Stomach (tissue), 8 donors: ENCODE measurements at regions not wholly inside any gene's neighbourhood (a gene's known extent, or its start where the extent isn't known, plus 50 kb on each side); places are given as distances from the start of the nearest gene placed in this dataset.
A peak's percentile ranks its signal among the peaks of the same experiment; 100 is the strongest.

Experiments used
- DNase-seq, 2 donors: peaks; one replicate each; pipeline versions ENCODE4 v3.0.0 to v3.0.0-alpha.2; 2013 to 2019
- H3K27ac ChIP-seq, 5 donors: fragments of 200-600 bp in 4 of 5; sonication (generic) in 4 of 5; one replicate each; pipeline ENCODE4 v1.5.1; 2013 to 2019; ENCODE audit warnings: mild to moderate bottlenecking in 1 of 5, moderate library complexity in 1 of 5
- H3K27me3 ChIP-seq, 3 donors: fragments of 200-600 bp; sonication (generic); one replicate each; pipeline ENCODE4 v1.5.1; 2017 to 2019; ENCODE audit warnings: mixed run types in 1 of 3
- H3K36me3 ChIP-seq, 4 donors: fragments of 200-600 bp; sonication (generic); 1 replicate in 3 of 4; 2 replicates in 1 of 4; pipeline ENCODE4 v1.5.1; 2016 to 2019
- H3K4me1 ChIP-seq, 4 donors: fragments of 200-600 bp; sonication (generic); one replicate each; pipeline ENCODE4 v1.5.1; 2016 to 2019
- H3K4me3 ChIP-seq, 4 donors: fragments of 200-600 bp; sonication (generic) in 3 of 4; one replicate each; pipeline ENCODE4 v1.5.1; 2016 to 2019; ENCODE audit warnings: mild to moderate bottlenecking in 1 of 4
- H3K9me3 ChIP-seq, 4 donors: fragments of 200-600 bp; sonication (generic); one replicate each; pipeline ENCODE4 v1.5.1; 2016 to 2019
- EP300 ChIP-seq: sonication (generic); formaldehyde crosslinking; IDR thresholded peaks from one replicate; pipeline ENCODE4 v1.6.1; 2017; ENCODE audit warnings: antibody characterized with exemption
- POLR2A ChIP-seq, 4 donors: fragments of 450-650 bp; IDR thresholded peaks; one replicate each; pipeline ENCODE4 v1.6.1; 2016; ENCODE audit warnings: antibody characterized with exemption in 4 of 4, control low read depth in 2 of 4, mild to moderate bottlenecking in 1 of 4, moderate library complexity in 1 of 4
- POLR2AphosphoS5 ChIP-seq, 3 donors: sonication (generic); formaldehyde crosslinking; IDR thresholded peaks; one replicate each; pipeline ENCODE4 v1.6.1; 2016; ENCODE audit warnings: antibody characterized with exemption in 3 of 3
- WGBS, 5 donors: extraction: QIAGEN DNeasy Blood & Tissue Kit in 3 of 5; methylation state at CpG; one replicate each; pipeline versions ENCODE4 v1.1.5 to v1.1.7; 2013 to 2018; 5-methylcytosine and 5-hydroxymethylcytosine counted together
- intact Hi-C: fragments of 100-400 bp; cut with DNase I; formaldehyde crosslinking; loops from one replicate; pipeline ENCODE4 v1.15.1; 2023; ENCODE audit warnings: low total_unique reads
- TF ChIP-seq, protein P1 (sequence below), 7 experiments: fragments of 450-650 bp in 4 of 7; fragments of 200-600 bp in 3 of 7; sonication (generic) in 3 of 7; IDR thresholded peaks; one replicate each; pipeline ENCODE4 v1.5.1; 2016 to 2019; ENCODE audit warnings: antibody characterized with exemption in 7 of 7, control low read depth in 2 of 7, mild to moderate bottlenecking in 1 of 7
- donor health status: healthy with polysubstance abuse.
- donor health status: Bipolar disorder and iron deficiency.
- donor health status: healthy.

DNA sequence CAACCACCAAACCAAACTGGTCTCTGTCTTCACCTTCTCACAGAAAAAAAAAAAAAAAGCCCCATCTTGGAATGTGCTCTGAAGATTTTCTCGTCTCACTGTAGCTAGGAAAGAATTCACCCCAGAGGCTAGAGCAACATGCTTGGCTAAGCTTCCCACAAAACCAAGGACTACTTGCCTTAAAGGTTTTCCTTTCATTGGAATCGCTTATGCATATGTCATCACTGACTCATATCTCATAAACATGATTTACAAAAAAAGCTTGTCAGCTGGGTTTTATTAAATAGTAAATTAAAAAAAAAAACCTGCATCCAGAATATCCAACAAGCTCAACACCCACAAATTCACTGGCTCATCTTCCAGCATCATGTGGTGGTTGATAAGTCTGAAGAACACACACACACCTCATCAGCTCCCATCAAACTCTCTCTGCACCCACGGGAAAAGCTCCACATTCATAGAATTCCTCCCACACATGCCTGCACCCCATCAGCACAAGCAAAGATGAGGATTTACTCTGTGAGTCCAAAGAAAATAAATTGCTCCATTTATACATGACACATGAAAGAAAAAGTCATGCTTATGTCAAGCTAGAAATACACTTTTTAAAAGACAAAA lies 182.0 kb upstream of the TRIB2 start:
- DNase-seq: no peak
- Histone ChIP-seq H3K36me3 (no peaks in the 10 kb centered on the region), H3K4me3 (no peak overlapping the region), H3K27me3 (no peaks in the 10 kb centered on the region), H3K27ac (no peak overlapping the region), H3K9me3 (no peaks in the 10 kb centered on the region), H3K4me1 (peaks cover 0 to 6% (median 0%) of the 10 kb centered on the region in 4 donors)
- TF ChIP-seq EP300: no peak
- TF ChIP-seq POLR2A (IDR thresholded peaks at IDR 0.05): no peak
- TF ChIP-seq, protein P1, sequence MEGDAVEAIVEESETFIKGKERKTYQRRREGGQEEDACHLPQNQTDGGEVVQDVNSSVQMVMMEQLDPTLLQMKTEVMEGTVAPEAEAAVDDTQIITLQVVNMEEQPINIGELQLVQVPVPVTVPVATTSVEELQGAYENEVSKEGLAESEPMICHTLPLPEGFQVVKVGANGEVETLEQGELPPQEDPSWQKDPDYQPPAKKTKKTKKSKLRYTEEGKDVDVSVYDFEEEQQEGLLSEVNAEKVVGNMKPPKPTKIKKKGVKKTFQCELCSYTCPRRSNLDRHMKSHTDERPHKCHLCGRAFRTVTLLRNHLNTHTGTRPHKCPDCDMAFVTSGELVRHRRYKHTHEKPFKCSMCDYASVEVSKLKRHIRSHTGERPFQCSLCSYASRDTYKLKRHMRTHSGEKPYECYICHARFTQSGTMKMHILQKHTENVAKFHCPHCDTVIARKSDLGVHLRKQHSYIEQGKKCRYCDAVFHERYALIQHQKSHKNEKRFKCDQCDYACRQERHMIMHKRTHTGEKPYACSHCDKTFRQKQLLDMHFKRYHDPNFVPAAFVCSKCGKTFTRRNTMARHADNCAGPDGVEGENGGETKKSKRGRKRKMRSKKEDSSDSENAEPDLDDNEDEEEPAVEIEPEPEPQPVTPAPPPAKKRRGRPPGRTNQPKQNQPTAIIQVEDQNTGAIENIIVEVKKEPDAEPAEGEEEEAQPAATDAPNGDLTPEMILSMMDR (IDR thresholded peaks at IDR 0.05): no peak
- no peak for TF ChIP-seq POLR2AphosphoS5 (IDR thresholded peaks at IDR 0.05)
- WGBS, 5 donors: 61 to 79% (median 64%) methylated on average over 3 of the region's 3 CpGs
- intact Hi-C loops: no loop called here

DNA sequence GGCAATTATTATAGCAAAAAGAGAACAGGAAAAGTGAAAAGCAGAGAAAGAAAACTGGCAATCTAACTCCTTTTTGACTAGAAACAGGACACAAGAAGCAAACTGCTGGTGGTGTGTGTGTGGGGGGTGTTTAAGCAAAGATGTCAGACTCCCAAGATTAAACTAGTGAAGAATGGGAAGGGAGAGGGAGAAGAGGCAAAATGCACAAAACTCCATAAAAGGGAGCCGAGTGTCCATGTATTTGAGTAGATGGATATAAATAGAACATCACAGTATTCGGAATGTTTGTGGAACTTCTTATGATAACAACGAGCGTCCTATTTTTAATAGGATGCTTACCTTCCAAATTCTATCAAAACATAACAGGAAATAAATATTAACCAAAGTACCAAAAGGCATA lies 179.8 kb upstream of the TRIB2 start:
- H3K4me1 ChIP-seq: peaks cover 0 to 6% (median 0%) of the 10 kb centered on the region in 4 donors
- DNase-seq: peak in 1 of 2 donors; percentile 25
- H3K36me3 ChIP-seq: no peaks in the 10 kb centered on the region
- no peak overlapping the region for H3K4me3 ChIP-seq
- 56 to 81% (median 73%) methylated on average over 4 of the region's 4 CpGs for WGBS, 5 donors
- TF ChIP-seq, protein P1 (IDR thresholded peaks at IDR 0.05): no peak
- no peaks in the 10 kb centered on the region for H3K9me3 ChIP-seq
- no peaks in the 10 kb centered on the region for H3K27me3 ChIP-seq
- intact Hi-C loops: no loop called here
- H3K27ac ChIP-seq: peak overlapping the region in 1 of 5 donors; percentile 13

GRCh38 chr2:12538138-12538694 lies 178.5 kb upstream of the TRIB2 start:
- Histone ChIP-seq H3K4me1 (peaks cover 0 to 6% (median 0%) of the 10 kb centered on the region in 4 donors), H3K27me3 (no peaks in the 10 kb centered on the region), H3K4me3 (no peak overlapping the region), H3K36me3 (no peaks in the 10 kb centered on the region), H3K9me3 (no peaks in the 10 kb centered on the region), H3K27ac (no peak overlapping the region)
- WGBS, 5 donors: 61 to 74% (median 64%) methylated on average over 3 of the region's 3 CpGs
- intact Hi-C loops: no loop called here
- no peak for DNase-seq
- no peak for TF ChIP-seq EP300
- no peak for TF ChIP-seq POLR2A (IDR thresholded peaks at IDR 0.05)
- TF ChIP-seq, protein P1 (IDR thresholded peaks at IDR 0.05): no peak
- no peak for TF ChIP-seq POLR2AphosphoS5 (IDR thresholded peaks at IDR 0.05)

DNA sequence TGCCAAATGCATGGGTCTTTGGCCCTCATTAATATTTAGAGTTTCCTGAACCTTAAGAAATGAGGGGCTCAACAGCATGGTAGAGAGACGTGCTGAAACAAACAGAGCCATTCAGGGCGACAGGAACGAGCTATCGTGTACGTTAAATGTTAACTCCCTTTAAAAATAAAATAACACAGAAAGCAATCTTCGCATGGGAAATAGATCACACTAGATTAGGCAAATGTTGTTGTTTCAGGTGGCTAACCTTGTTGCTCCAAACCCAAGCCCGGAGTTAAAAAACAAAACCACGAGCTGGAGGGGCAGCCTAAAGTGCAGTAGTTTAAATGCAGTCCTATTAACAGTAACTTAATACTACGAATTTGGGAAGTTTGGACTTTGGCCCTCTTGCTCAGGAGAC lies 177.4 kb upstream of the TRIB2 start:
- Histone ChIP-seq H3K27me3 (no peaks in the 10 kb centered on the region), H3K4me3 (no peak overlapping the region), H3K27ac (peak overlapping the region in 1 of 5 donors; percentile 9), H3K36me3 (no peaks in the 10 kb centered on the region), H3K9me3 (no peaks in the 10 kb centered on the region), H3K4me1 (peaks cover 0 to 6% (median 0%) of the 10 kb centered on the region in 4 donors)
- 83 to 92% (median 91%) methylated on average over 9 of the region's 9 CpGs for WGBS, 5 donors
- TF ChIP-seq POLR2A (IDR thresholded peaks at IDR 0.05) (no peak), EP300 (no peak), POLR2AphosphoS5 (IDR thresholded peaks at IDR 0.05) (no peak)
- TF ChIP-seq, protein P1 (IDR thresholded peaks at IDR 0.05): no peak
- intact Hi-C loops: no loop called here
- DNase-seq: no peak
